ENCODE measurements at regions not wholly inside any gene's neighbourhood (a gene's known extent, or its start where the extent isn't known, plus 50 kb on each side); places are given as distances from the start of the nearest gene placed in this dataset.
"Not testable (repeated sequence)": the region's sequence is repeated elsewhere in the genome, so short reads cannot be mapped to it uniquely, and the experiment has no call there.

DNA sequence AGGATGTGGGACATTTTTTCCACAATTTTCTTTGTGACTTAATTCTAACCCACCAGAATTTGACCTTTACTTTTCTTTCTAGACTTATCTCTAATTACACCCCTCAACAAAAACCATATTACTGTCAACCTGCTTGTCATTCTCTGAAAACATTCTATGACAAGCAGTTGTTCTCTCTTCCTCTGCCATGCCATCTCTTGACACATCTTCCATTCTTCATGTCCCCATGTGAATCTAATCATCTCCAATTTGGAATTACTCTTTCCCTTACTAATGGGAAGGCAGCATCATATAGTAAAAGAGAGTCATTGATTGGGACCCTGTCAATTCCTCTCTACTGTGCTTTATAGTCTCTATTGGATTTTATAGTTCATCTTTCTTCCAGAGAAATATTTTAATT, 61.3 kb upstream of the P2RY1 start:
- Mint-ChIP-seq H3K4me3 (no peak overlapping the region), H3K9me3 (no peaks in the 10 kb centered on the region; a peak in 1 of 5 replicates)
- no peak overlapping the region for H3K4ac ChIP-seq (ENCODE audit: low read depth, low read length)

DNA sequence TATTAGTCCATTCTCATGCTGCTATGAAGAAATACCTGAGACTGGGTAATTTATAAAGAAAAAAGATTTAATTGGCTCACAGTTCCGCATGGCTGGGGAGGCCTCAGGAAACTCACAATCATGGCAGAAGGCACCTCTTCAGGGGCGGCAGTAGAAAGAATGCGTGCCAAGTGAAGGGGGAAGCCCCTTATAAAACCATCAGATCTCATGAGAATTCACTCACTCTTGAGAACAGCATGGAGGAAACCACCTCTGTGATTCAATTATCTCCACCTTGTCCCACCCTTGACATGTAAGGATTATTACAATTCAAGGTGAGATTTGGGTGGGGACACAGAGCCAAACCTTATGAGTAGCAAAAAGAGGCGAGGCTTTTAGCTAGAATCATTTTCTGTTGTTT, 60.7 kb upstream of the P2RY1 start:
- not testable (repeated sequence) for H3K36me3 Mint-ChIP-seq (ENCODE audit: insufficient read depth in 1 of 3, low read depth in 3 of 3); H2BK5ac ChIP-seq (ENCODE audit: insufficient read length, low read length); H3K27ac ChIP-seq (ENCODE audit: insufficient read length, low read depth, low read length); H2AFZ ChIP-seq (ENCODE audit: low read length); H3K9ac ChIP-seq (ENCODE audit: extremely low read depth, insufficient read length, low read length); DNase-seq; H2BK20ac ChIP-seq (ENCODE audit: low read depth, low read length, poor library complexity, severe bottlenecking); H3K9me3 ChIP-seq (ENCODE audit: control insufficient read depth, low read depth, low read length); H2AK5ac ChIP-seq (ENCODE audit: insufficient read length, low read length); H3K4me1 Mint-ChIP-seq; H2BK120ac ChIP-seq (ENCODE audit: low read depth, low read length, poor library complexity, severe bottlenecking); H3K79me2 ChIP-seq (ENCODE audit: insufficient read depth, low read length); H4K20me1 ChIP-seq (ENCODE audit: control insufficient read depth, insufficient read depth, insufficient read length); H3K23ac ChIP-seq (ENCODE audit: insufficient read length, low read depth, low read length); H3K79me1 ChIP-seq (ENCODE audit: insufficient read depth, low read depth, low read length, poor library complexity, severe bottlenecking); H4K5ac ChIP-seq (ENCODE audit: insufficient read length, low read depth, low read length); H3K56ac ChIP-seq (ENCODE audit: insufficient read length, low read depth, low read length); H3K18ac ChIP-seq (ENCODE audit: insufficient read length, low read depth, low read length); H4K8ac ChIP-seq (replicated peaks; ENCODE audit: insufficient read length, low read depth, low read length); H2BK15ac ChIP-seq (ENCODE audit: low read depth, low read length); H3K14ac ChIP-seq (ENCODE audit: insufficient read depth, low read length); H3K23me2 ChIP-seq (ENCODE audit: insufficient read length, low read depth, low read length, poor library complexity, severe bottlenecking); H3K4me1 ChIP-seq (ENCODE audit: insufficient read depth, low read length); H3T11ph ChIP-seq (ENCODE audit: low read length); H3K9me3 Mint-ChIP-seq; H3K4me3 Mint-ChIP-seq; H2BK12ac ChIP-seq (ENCODE audit: insufficient read length, low read depth, low read length); H3K27ac Mint-ChIP-seq; H3K4ac ChIP-seq (ENCODE audit: low read depth, low read length); H4K91ac ChIP-seq (ENCODE audit: insufficient read length, low read depth, low read length); H3K4me2 ChIP-seq (ENCODE audit: insufficient read depth, insufficient read length, low read length); H3K27me3 Mint-ChIP-seq (ENCODE audit: low read depth); H3K27me3 ChIP-seq (ENCODE audit: insufficient read depth, low read length)
- WGBS (ENCODE audit: extremely low coverage, insufficient read length, low lambda C conversion rate) = no CpG with 5 or more reads among the region's 4 CpGs

More for the DNA sequence above, 61.3 kb upstream of the P2RY1 start:
- Histone ChIP-seq H2BK12ac (ENCODE audit: insufficient read length, low read depth, low read length) (no peak overlapping the region), H3K4me2 (ENCODE audit: insufficient read depth, insufficient read length, low read length) (no peak overlapping the region), H3K79me1 (ENCODE audit: insufficient read depth, low read depth, low read length, poor library complexity, severe bottlenecking) (no peaks in the 10 kb centered on the region), H3K56ac (ENCODE audit: insufficient read length, low read depth, low read length) (no peak overlapping the region), H3K18ac (ENCODE audit: insufficient read length, low read depth, low read length) (no peak overlapping the region), H3K9me3 (ENCODE audit: control insufficient read depth, low read depth, low read length) (no peaks in the 10 kb centered on the region), H3K27me3 (ENCODE audit: insufficient read depth, low read length) (no peaks in the 10 kb centered on the region), H2AFZ (ENCODE audit: low read length) (no peak overlapping the region), H2BK15ac (ENCODE audit: low read depth, low read length) (no peak overlapping the region), H2BK5ac (ENCODE audit: insufficient read length, low read length) (no peak overlapping the region), H3K9ac (ENCODE audit: extremely low read depth, insufficient read length, low read length) (no peak overlapping the region), H2BK120ac (ENCODE audit: low read depth, low read length, poor library complexity, severe bottlenecking) (no peak overlapping the region), H3T11ph (ENCODE audit: low read length) (no peak overlapping the region), H3K79me2 (ENCODE audit: insufficient read depth, low read length) (no peaks in the 10 kb centered on the region), H2AK5ac (ENCODE audit: insufficient read length, low read length) (no peak overlapping the region), H3K14ac (ENCODE audit: insufficient read depth, low read length) (no peak overlapping the region), H4K20me1 (ENCODE audit: control insufficient read depth, insufficient read depth, insufficient read length) (no peaks in the 10 kb centered on the region), H3K23ac (ENCODE audit: insufficient read length, low read depth, low read length) (no peak overlapping the region), H3K4me1 (ENCODE audit: insufficient read depth, low read length) (no peaks in the 10 kb centered on the region), H3K27ac (ENCODE audit: insufficient read length, low read depth, low read length) (no peak overlapping the region), H4K91ac (ENCODE audit: insufficient read length, low read depth, low read length) (no peak overlapping the region), H3K23me2 (ENCODE audit: insufficient read length, low read depth, low read length, poor library complexity, severe bottlenecking) (no peaks in the 10 kb centered on the region), H2BK20ac (ENCODE audit: low read depth, low read length, poor library complexity, severe bottlenecking) (no peak overlapping the region), H4K8ac (replicated peaks; ENCODE audit: insufficient read length, low read depth, low read length) (no peak overlapping the region), H4K5ac (ENCODE audit: insufficient read length, low read depth, low read length) (no peak overlapping the region)
- Mint-ChIP-seq H3K36me3 (ENCODE audit: insufficient read depth in 1 of 3, low read depth in 3 of 3) (peaks cover 0 to 8% (median 0%) of the 10 kb centered on the region in 3 experiments; a peak in 1 of 7 replicates), H3K27me3 (ENCODE audit: low read depth) (no peaks in the 10 kb centered on the region), H3K27ac (no peak overlapping the region), H3K4me1 (no peaks in the 10 kb centered on the region)
- no peak for DNase-seq
- TF ChIP-seq, protein P1, sequence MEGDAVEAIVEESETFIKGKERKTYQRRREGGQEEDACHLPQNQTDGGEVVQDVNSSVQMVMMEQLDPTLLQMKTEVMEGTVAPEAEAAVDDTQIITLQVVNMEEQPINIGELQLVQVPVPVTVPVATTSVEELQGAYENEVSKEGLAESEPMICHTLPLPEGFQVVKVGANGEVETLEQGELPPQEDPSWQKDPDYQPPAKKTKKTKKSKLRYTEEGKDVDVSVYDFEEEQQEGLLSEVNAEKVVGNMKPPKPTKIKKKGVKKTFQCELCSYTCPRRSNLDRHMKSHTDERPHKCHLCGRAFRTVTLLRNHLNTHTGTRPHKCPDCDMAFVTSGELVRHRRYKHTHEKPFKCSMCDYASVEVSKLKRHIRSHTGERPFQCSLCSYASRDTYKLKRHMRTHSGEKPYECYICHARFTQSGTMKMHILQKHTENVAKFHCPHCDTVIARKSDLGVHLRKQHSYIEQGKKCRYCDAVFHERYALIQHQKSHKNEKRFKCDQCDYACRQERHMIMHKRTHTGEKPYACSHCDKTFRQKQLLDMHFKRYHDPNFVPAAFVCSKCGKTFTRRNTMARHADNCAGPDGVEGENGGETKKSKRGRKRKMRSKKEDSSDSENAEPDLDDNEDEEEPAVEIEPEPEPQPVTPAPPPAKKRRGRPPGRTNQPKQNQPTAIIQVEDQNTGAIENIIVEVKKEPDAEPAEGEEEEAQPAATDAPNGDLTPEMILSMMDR (conservative IDR thresholded peaks at IDR 0.05) = no peak

Measured in H9 (cell line).